ENCODE measurements at regions not wholly inside any gene's neighbourhood (a gene's known extent, or its start where the extent isn't known, plus 50 kb on each side); places are given as distances from the start of the nearest gene placed in this dataset.

- Histone ChIP-seq H3K23me2 (ENCODE audit: low read depth, low read length) (no peaks in the 10 kb centered on the region), H2AK5ac (ENCODE audit: low read depth, low read length) (no peak overlapping the region), H2BK5ac (ENCODE audit: low read depth, low read length) (no peak overlapping the region), H3K9me3 (ENCODE audit: insufficient read depth in 2 of 2, low read depth in 1 of 2, low read length in 1 of 2) (no peaks in the 10 kb centered on the region), H3K14ac (ENCODE audit: insufficient read length) (no peak overlapping the region), H3K4ac (replicated peaks; ENCODE audit: insufficient read length, low read depth, low read length) (no peak overlapping the region), H4K5ac (ENCODE audit: insufficient read length, low read depth, low read length) (no peak overlapping the region), H3K27ac (ENCODE audit: low read depth, low read length) (no peak overlapping the region), H3K36me3 (ENCODE audit: control insufficient read depth in 2 of 4, insufficient read depth in 4 of 4, low read length in 3 of 4) (no peaks in the 10 kb centered on the region), H3K4me1 (replicated peaks in 1 of 4; ENCODE audit: control insufficient read depth in 3 of 4, insufficient read depth in 4 of 4, low read length in 3 of 4) (no peaks in the 10 kb centered on the region), H4K8ac (ENCODE audit: extremely low read depth, insufficient read depth, low read length) (no peak overlapping the region), H3K79me1 (ENCODE audit: low read depth, low read length) (no peaks in the 10 kb centered on the region), H3K56ac (replicated peaks; ENCODE audit: insufficient read length, low read depth, low read length) (no peak overlapping the region), H2AFZ (ENCODE audit: low read length) (no peak overlapping the region), H3K18ac (ENCODE audit: extremely low read depth, low read length) (no peak overlapping the region), H3K23ac (ENCODE audit: insufficient read length) (no peak overlapping the region), H3K4me3 (ENCODE audit: extremely low read depth in 1 of 4, insufficient read depth in 2 of 4, low read depth in 3 of 4, low read length in 4 of 4) (no peak overlapping the region), H3K9ac (replicated peaks in 1 of 4; ENCODE audit: extremely low read depth in 1 of 4, low read depth in 3 of 4, low read length in 3 of 4) (no peak overlapping the region), H4K20me1 (replicated peaks in 1 of 2; ENCODE audit: control insufficient read depth in 1 of 2, insufficient read depth in 2 of 2, low read length in 2 of 2) (no peaks in the 10 kb centered on the region), H2BK20ac (ENCODE audit: low read length) (no peak overlapping the region), H3K4me2 (ENCODE audit: insufficient read depth in 1 of 2, low read depth in 2 of 2, low read length in 2 of 2) (no peak overlapping the region), H2BK120ac (replicated peaks; ENCODE audit: low read depth, low read length) (no peak overlapping the region), H3K27me3 (replicated peaks in 1 of 4; ENCODE audit: control insufficient read depth in 3 of 4, extremely low read depth in 1 of 4, insufficient read depth in 3 of 4, low read length in 3 of 4) (no peaks in the 10 kb centered on the region), H3K79me2 (ENCODE audit: control insufficient read depth in 1 of 2, insufficient read depth in 2 of 2, low read length in 2 of 2) (no peaks in the 10 kb centered on the region), H2BK12ac (ENCODE audit: low read depth, low read length) (no peak overlapping the region), H2BK15ac (ENCODE audit: low read length) (no peak overlapping the region), H4K91ac (replicated peaks; ENCODE audit: insufficient read length, low read length) (no peak overlapping the region)
- DNase-seq (ENCODE audit: low read depth in 1 of 2, low spot score in 2 of 2), result no peak
- POLR2A ChIA-PET (ENCODE audit: partially characterized antibody), result no interaction called here
- CTCF ChIA-PET (ENCODE audit: partially characterized antibody), result interaction anchor here (1.0 kb wide), 1 partner anchor 9 kb away, joined by 5 read pairs; no protein-coding TSS in a partner anchor
- TF ChIP-seq TAF7 (optimal IDR thresholded peaks at IDR 0.05; ENCODE audit: borderline replicate concordance, low read depth, low read length) (no peak), RBBP5 (IDR thresholded peaks at IDR 0.05; ENCODE audit: borderline replicate concordance, low read depth, low read length) (no peak), HDAC2 (IDR thresholded peaks at IDR 0.05; ENCODE audit: borderline replicate concordance in 1 of 2, low read depth in 2 of 2, low read length in 2 of 2) (no peak), SIRT6 (IDR thresholded peaks at IDR 0.05; ENCODE audit: low read length) (no peak), POLR2AphosphoS5 (IDR thresholded peaks at IDR 0.05; ENCODE audit: low read depth, low read length) (no peak), CHD1 (IDR thresholded peaks at IDR 0.05; ENCODE audit: low read depth, low read length) (no peak)
- 87% methylated on average over 3 of the region's 3 CpGs; no CpG with 5 or more reads in 1 of the 2 experiments for WGBS, 2 experiments (ENCODE audit: extremely low coverage in 1 of 2, insufficient coverage in 1 of 2, insufficient read length in 1 of 2, insufficient replicate concordance in 2 of 2, low coverage in 1 of 2, low lambda C conversion rate in 2 of 2, missing lambda C conversion rate in 1 of 2)
- FAIRE-seq, result no peak
These were observed 595.9 kb downstream of the DNAH5 start for GRCh38 chr5:13348568-13348967.

All from H1 (cell line).